SKM-1 treated with dmso at 0.1 percent for 144 hours (cell line): ENCODE measurements at regions not wholly inside any gene's neighbourhood (a gene's known extent, or its start where the extent isn't known, plus 50 kb on each side); places are given as distances from the start of the nearest gene placed in this dataset.

Experiments used
- DNase-seq: peaks from one replicate; lab custom pipeline; 2025; ENCODE audit not compliant: unreplicated experiment; lab: John Stamatoyannopoulos, UW

- DNase-seq, result no peak
These were observed 342.7 kb downstream of the CXCL12 start for GRCh38 chr10:44042075-44042770.

- no peak for DNase-seq
These were observed 345.3 kb downstream of the CXCL12 start for GRCh38 chr10:44039599-44039998.

GRCh38 chr10:44036425-44036824 lies 348.5 kb downstream of the CXCL12 start:
- no peak for DNase-seq

GRCh38 chr10:44035474-44036197 lies 349.3 kb downstream of the CXCL12 start:
- no peak for DNase-seq

GRCh38 chr10:44034946-44035345 lies 350.0 kb downstream of the CXCL12 start:
- DNase-seq, result no peak

- no peak for DNase-seq
These were observed 351.9 kb downstream of the CXCL12 start for GRCh38 chr10:44033008-44033407.

- DNase-seq, result no peak
These were observed 352.7 kb downstream of the CXCL12 start for GRCh38 chr10:44032216-44032615.

GRCh38 chr10:44030738-44031137 lies 354.2 kb downstream of the CXCL12 start:
- DNase-seq, result no peak

GRCh38 chr10:44030132-44030531 lies 354.8 kb downstream of the CXCL12 start:
- DNase-seq, result peak; percentile 17

GRCh38 chr10:44028384-44029137 lies 356.3 kb downstream of the CXCL12 start:
- no peak for DNase-seq

GRCh38 chr10:44024356-44025116 lies 360.4 kb downstream of the CXCL12 start:
- DNase-seq, result no peak

GRCh38 chr10:44023517-44023916 lies 361.4 kb downstream of the CXCL12 start:
- DNase-seq, result no peak

- DNase-seq, result no peak
These were observed 362.7 kb downstream of the CXCL12 start for GRCh38 chr10:44022203-44022602.

GRCh38 chr10:44020322-44021111 lies 364.4 kb downstream of the CXCL12 start:
- no peak for DNase-seq

- no peak for DNase-seq
These were observed 367.3 kb downstream of the CXCL12 start for GRCh38 chr10:44017483-44018145.

GRCh38 chr10:44016589-44017482 lies 368.1 kb downstream of the CXCL12 start:
- DNase-seq, result peak; percentile 32

GRCh38 chr10:44015702-44016500 lies 367.2 kb upstream of the ZNF32 start:
- no peak for DNase-seq

GRCh38 chr10:44014644-44015250 lies 366.1 kb upstream of the ZNF32 start:
- no peak for DNase-seq
